NCI-H1092 treated with DMSO at 0.1 percent for 48 hours (cell line): ENCODE measurements at regions not wholly inside any gene's neighbourhood (a gene's known extent, or its start where the extent isn't known, plus 50 kb on each side); places are given as distances from the start of the nearest gene placed in this dataset.
"Not testable (repeated sequence)": the region's sequence is repeated elsewhere in the genome, so short reads cannot be mapped to it uniquely, and the experiment has no call there.

ENCODE experiments used
- DNase-seq: peaks from one replicate; lab custom pipeline; 2025; lab: John Stamatoyannopoulos, UW

DNA sequence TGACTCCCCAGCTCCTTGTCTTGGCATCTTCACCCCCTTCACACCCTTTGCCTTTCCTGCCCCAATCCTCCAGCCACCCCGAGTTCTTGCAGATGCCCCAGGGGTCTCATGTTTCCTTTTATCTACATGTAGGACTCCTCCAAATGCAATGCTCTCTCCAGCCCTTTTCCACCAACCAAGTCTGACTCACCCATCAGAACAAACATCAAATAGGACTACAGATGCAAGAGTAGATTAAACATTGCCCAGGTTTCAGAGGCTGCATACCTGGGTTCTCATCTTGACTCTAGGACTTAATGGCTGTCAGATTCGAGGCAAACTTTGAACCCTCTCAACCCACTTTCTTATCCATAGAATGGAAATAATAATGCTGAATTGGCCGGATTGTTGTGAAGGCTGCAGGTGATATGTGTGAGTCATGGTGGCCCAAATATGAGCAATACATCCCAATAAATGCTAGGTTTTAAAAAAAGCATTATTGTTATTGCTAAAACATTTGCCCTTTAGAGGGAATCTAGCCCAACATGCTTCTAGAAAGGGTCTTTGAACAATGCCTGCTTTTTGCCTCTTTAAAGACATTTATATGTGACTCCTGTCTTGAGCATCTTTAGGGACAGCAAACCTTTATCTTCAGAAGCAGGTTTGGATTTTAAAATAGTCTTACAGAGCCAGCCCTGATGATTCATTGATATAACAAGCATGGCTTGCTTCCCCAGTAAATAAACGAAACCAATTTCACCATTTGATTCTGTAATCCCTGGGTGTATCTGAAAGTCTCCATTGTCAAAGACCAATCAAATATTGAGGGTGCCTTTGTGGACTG is 310.1 kb downstream of the FOXL1 start:
- no peak for DNase-seq

DNA sequence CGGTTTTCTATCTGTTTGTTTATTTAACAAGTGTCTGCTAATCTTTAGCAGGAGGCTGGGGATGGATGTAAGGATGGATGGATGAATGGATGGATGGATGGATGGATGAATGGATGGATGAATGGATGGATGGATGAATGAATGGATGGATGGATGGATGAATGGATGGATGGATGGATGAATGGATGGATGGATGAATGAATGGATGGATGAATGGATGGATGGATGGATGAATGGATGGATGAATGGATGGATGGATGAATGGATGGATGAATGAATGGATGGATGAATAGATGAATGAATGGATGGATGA is 310.7 kb downstream of the FOXL1 start:
- not testable (repeated sequence) for DNase-seq

- DNase-seq: no peak
These were observed 311.6 kb downstream of the FOXL1 start for GRCh38 chr16:86889974-86890373.

GRCh38 chr16:86891121-86891520 is 312.8 kb downstream of the FOXL1 start:
- no peak for DNase-seq

- no peak for DNase-seq
These were observed 313.3 kb downstream of the FOXL1 start for GRCh38 chr16:86891631-86892030.

GRCh38 chr16:86892509-86892908 is 314.2 kb downstream of the FOXL1 start:
- no peak for DNase-seq

GRCh38 chr16:86893506-86893905 is 315.2 kb downstream of the FOXL1 start:
- DNase-seq: no peak

- DNase-seq: no peak
These were observed 315.7 kb downstream of the FOXL1 start for GRCh38 chr16:86894029-86894567.

DNA sequence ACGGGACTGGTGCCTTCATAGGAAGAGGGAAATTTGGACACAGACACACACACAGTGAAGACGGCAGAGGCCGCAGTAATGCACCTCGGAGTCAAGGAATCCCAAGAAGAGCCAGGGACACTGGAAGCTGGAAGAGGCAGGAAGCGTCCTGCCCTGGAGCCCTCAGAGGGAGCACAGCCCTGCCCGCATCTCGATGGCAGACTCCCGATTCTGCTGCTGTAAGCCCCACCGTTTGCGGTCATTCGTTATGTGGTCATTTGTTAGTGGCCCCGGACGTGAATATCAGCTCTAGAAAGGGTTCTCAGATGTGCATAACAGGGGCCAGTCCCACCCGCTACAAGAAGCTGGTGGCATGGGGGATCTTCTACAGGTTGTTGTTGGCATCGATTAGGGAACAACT is 316.6 kb downstream of the FOXL1 start:
- DNase-seq: no peak

DNA sequence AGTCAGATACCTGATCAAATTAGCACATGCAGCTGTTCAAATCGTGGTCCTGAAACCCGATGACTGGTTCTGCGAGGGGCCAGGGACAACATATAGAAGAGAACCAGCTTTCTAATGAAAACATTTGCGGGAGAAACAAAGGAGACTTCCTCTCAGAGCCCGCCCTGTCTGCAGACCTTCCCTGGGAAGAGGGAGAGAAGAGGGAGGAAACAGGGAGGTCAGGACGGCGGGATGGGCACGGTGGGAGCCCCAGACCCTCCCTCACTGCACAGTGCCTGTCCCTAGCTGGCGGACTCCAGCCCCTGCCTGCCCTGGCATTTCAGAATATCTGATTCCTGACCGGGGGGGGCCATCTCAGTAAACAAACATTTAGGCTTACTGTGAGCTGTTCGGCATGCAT is 317.3 kb downstream of the FOXL1 start:
- DNase-seq: no peak

DNA sequence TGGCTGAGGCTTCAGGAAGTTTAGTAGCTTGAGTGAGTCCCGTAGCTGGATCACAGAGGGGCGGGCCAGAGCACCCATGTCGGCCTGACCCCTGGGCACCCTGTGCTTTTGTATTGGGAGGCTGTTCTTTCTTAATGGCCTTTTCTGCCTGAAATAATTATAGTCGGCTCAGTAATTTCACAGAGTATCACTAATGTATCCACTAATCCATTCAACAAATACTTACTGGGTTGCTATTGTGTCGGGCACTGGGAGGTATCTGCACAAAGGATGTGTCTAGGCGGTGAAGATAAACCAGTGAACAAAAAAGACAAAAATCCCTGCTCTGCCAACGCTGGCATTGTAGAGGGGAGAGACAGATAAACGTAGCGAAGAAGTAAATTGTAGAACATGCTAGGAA is 318.6 kb downstream of the FOXL1 start:
- DNase-seq: no peak

DNA sequence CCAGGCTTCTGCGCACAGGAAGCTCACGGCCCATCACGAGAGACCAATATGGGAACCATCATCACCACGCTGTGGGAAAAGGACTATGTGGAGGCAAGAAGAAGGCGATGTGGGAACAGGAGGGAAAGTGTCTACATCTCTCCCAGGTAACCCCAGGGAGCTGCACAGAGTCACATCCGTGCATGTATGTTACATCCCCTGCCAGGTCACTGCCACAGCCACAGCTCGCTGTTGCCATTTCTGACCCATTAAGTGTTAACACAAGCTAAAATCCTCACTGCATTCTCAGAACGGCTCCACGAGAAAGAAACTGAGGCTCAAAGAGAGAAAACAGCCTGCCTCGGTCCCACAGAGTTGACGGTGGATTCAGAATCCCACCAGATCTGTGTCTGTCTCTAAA is 319.1 kb downstream of the FOXL1 start:
- DNase-seq: no peak

GRCh38 chr16:86898386-86898785 is 320.0 kb downstream of the FOXL1 start:
- DNase-seq: no peak

- no peak for DNase-seq
These were observed 320.8 kb downstream of the FOXL1 start for GRCh38 chr16:86899151-86899550.

DNA sequence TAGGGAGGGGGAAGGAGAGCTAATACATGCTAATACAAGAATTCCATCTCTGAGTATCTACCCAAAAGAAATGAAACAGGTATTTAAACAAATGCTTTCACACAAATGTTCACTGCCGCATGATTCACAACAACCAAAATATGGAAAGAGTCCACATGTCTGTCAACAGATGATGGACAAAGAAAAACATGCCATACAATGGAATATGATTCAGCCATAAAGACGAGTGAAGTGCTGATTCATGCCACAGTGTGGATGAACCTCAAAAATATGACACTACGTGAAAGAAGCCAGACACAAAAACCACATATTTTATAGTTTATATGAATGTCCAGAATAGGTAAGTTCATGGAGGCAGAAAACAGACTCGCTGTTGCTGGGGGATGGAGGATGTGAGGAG is 321.4 kb downstream of the FOXL1 start:
- no peak for DNase-seq

- no peak for DNase-seq
These were observed 323.1 kb downstream of the FOXL1 start for GRCh38 chr16:86901483-86901882.

- DNase-seq: no peak
These were observed 324.3 kb downstream of the FOXL1 start for GRCh38 chr16:86902656-86903001.

DNA sequence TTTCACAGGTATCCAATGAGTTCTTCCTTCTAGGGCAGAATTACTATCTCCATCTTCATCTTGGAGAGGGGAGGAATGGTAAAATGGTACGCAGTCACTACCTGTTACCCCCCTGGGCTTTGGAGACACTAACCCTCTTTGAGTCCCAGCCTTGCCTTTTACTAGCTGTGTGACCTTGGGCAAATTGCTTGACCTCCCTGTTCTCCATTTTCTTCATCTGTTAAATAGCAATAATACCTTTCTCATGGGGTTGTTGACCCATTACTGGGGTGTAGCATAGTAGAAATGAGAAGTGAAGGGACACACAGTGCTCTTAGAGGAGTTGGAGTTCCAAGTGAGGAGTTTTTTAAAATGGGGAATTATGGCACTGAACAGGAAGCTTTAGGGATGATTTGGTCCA is 324.7 kb downstream of the FOXL1 start:
- no peak for DNase-seq

- no peak for DNase-seq
These were observed 327.0 kb downstream of the FOXL1 start for GRCh38 chr16:86905302-86905701.

DNA sequence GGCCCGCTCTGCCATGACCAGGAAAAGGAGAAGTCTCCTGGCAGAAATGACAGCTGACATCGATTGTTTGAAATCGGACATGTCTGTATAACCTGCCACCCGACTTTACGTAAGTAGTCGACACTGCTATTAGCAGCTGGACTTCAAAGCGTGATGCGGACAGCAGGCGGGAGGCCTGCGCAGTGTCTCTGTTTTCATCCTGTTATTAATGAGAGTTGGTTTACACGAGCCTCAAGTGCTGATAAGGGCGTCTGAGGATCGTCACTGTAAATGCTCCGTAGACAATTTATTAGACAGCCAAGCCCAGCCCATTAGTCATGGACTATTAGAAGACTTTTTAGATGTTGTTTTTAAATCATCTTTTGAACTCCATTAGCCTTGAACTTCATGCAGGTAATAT is 328.3 kb downstream of the FOXL1 start:
- DNase-seq: no peak

GRCh38 chr16:86909359-86910160 is 331.2 kb downstream of the FOXL1 start:
- DNase-seq: no peak

DNA sequence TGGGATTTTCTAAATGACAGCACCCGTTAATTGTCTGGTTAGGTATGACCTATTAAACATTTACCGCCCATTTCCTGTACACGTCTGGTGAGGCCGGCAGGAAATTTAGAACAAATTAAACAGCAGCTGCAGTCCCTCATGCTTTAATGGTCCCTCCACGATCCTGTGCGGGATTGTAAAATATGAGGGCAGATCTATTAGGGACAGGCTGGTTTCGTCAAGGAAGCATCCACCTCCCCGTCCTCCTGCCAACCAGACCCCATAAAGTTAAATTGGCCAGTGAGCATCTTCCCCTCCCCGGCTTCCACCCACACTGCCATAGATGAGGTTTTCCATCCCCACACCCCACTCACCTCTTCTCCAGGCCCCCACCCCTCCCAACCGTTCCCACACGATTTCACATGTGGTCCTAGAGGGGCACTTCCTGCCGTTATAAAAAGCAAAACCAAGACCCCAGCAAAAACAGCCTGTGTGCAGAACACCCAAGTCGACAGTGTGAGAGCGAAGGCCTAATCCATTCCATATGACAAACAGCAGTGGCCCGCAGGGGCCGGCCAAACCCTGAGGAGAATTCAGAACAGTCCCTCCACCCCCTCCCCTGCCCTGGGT is 331.9 kb downstream of the FOXL1 start:
- no peak for DNase-seq

GRCh38 chr16:86911437-86911958 is 333.1 kb downstream of the FOXL1 start:
- DNase-seq: no peak
